ENCODE measurements at regions not wholly inside any gene's neighbourhood (a gene's known extent, or its start where the extent isn't known, plus 50 kb on each side); places are given as distances from the start of the nearest gene placed in this dataset.

- TF ChIP-seq ZNF462 (CRISPR knock-in tag; IDR thresholded peaks at IDR 0.05) = no peak
- TF ChIP-seq STAT1 (IDR thresholded peaks at IDR 0.05; ENCODE audit: unreplicated experiment) = no peak
- no peak for TF ChIP-seq POLR2AphosphoS5 (IDR thresholded peaks at IDR 0.05; ENCODE audit: low read depth)
- TF ChIP-seq ZNF114 (CRISPR knock-in tag; IDR thresholded peaks at IDR 0.05) = no peak
- TF ChIP-seq ETS1 (IDR thresholded peaks at IDR 0.05) = no peak
- TF ChIP-seq JUNB (IDR thresholded peaks at IDR 0.05; ENCODE audit: unreplicated experiment) = no peak
Observed at GRCh38 chr17:71438631-71439146, 682.1 kb upstream of the SOX9 start (continued).

GRCh38 chr17:71440513-71440912, 680.3 kb upstream of the SOX9 start:
- H3K4me1 Mint-ChIP-seq = no peaks in the 10 kb centered on the region
- no peak for ATAC-seq
- H3K4me3 Mint-ChIP-seq = no peak overlapping the region
- Histone ChIP-seq H4K20me1 (replicated peaks; ENCODE audit: insufficient read depth) (no peaks in the 10 kb centered on the region), H3K4me2 (no peak overlapping the region), H3K27me3 (ENCODE audit: insufficient read depth) (no peaks in the 10 kb centered on the region), H3K9me2 (ENCODE audit: insufficient read depth) (peaks cover 7% of the 10 kb centered on the region; the same call in 1 of the 2 replicates), H3K27ac (ENCODE audit: low read depth) (no peak overlapping the region), H3F3A (replicated peaks; ENCODE audit: low read depth) (no peaks in the 10 kb centered on the region), H3K4me3 (no peak overlapping the region), H3K36me3 (ENCODE audit: insufficient read depth) (no peaks in the 10 kb centered on the region), H3K79me2 (replicated peaks; ENCODE audit: insufficient read depth) (no peaks in the 10 kb centered on the region), H3K4me1 (ENCODE audit: insufficient read depth) (no peaks in the 10 kb centered on the region), H2AFZ (no peak overlapping the region)
- H3K27ac Mint-ChIP-seq = no peak overlapping the region
- no peaks in the 10 kb centered on the region for H3K36me3 Mint-ChIP-seq (ENCODE audit: low read depth)
- DNase-seq (ENCODE audit: low spot score) = no peak
- no peaks in the 10 kb centered on the region for H3K9me3 Mint-ChIP-seq
- H3K27me3 Mint-ChIP-seq (ENCODE audit: insufficient read depth, low read depth, poor library complexity) = peaks cover 4% of the 10 kb centered on the region
- TF ChIP-seq EZH2phosphoT487 (IDR thresholded peaks at IDR 0.05; ENCODE audit: unreplicated experiment) (no peak), CTCF (conservative IDR thresholded peaks at IDR 0.05; ENCODE audit: low read depth in 2 of 2) (no peak), CREB1 (CRISPR knock-in tag; IDR thresholded peaks at IDR 0.05; ENCODE audit: low read depth) (no peak), POLR2AphosphoS5 (IDR thresholded peaks at IDR 0.05; ENCODE audit: low read depth) (no peak), ETS1 (IDR thresholded peaks at IDR 0.05) (no peak), STAT1 (IDR thresholded peaks at IDR 0.05; ENCODE audit: unreplicated experiment) (no peak), EZH2 (IDR thresholded peaks at IDR 0.05; ENCODE audit: low read depth, unreplicated experiment) (no peak), REST (IDR thresholded peaks at IDR 0.05; ENCODE audit: unreplicated experiment) (no peak)

Data from GM23338 (cell line).